Activated CD8-positive, alpha-beta memory T cell treated with anti-CD3 and anti-CD28 coated beads, Interleukin-2, amount 50 U/mL, for 4 hours (primary cell): ENCODE measurements at regions not wholly inside any gene's neighbourhood (a gene's known extent, or its start where the extent isn't known, plus 50 kb on each side); places are given as distances from the start of the nearest gene placed in this dataset.
"Not testable (repeated sequence)": the region's sequence is repeated elsewhere in the genome, so short reads cannot be mapped to it uniquely, and the experiment has no call there.

Source experiments
- DNase-seq: peaks from one replicate; pipeline ENCODE4 v3.0.0-alpha.2; 2020

DNA sequence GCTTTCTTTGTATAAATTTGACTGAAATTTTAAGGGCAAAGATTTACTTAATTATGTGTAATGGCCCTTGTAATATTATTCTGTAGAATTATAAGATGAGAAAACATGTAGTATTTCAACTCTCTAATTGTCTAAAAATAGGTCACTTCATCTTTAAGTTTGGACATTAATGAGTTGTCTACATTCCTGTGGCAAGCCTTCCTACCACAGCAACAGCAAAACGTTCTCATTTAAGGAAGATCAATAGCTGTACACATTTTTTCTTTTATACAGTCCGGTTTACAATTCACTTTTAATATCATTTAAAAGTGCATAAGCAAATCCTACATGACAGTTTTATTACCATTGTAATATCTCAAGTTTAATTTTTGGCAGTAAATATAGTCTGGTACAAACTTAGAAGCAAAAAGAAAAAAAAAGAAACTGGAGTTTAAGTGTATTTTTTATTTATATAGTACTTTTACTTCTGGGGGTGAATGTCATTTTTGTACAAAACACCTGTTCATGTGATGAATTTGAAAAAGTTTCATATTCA lies 501.8 kb downstream of the ZPLD1 start:
- no peak for DNase-seq

GRCh38 chr3:102941786-102942185 lies 507.0 kb downstream of the ZPLD1 start:
- no peak for DNase-seq

- DNase-seq: not testable (repeated sequence)
Observed at GRCh38 chr3:102946445-102946844, 511.6 kb downstream of the ZPLD1 start.

GRCh38 chr3:102972350-102972749 lies 537.5 kb downstream of the ZPLD1 start:
- no peak for DNase-seq

GRCh38 chr3:102974333-102974732 lies 539.5 kb downstream of the ZPLD1 start:
- DNase-seq: no peak

DNA sequence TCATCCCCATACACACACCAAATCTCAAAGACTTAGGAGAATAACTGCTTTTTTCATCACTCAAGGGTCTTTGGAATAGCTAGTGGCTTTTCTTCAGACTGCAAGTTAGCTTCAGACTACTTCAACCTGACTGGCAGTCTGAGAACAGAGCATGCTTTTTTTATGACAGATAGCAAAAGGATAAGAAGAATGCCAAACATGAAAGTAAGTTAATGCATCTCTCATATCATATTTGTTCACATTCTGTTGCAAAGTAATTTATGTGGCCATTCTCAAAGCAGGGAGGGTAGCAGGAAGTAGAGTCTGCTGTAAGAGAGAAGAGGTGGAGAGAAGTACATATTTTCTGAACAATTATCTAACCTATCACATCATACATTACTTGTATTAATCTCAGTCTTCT lies 544.4 kb downstream of the ZPLD1 start:
- no peak for DNase-seq

GRCh38 chr3:102979682-102980354 lies 545.0 kb downstream of the ZPLD1 start:
- DNase-seq: no peak

- no peak for DNase-seq
Observed at GRCh38 chr3:102980355-102980696, 545.5 kb downstream of the ZPLD1 start.

DNA sequence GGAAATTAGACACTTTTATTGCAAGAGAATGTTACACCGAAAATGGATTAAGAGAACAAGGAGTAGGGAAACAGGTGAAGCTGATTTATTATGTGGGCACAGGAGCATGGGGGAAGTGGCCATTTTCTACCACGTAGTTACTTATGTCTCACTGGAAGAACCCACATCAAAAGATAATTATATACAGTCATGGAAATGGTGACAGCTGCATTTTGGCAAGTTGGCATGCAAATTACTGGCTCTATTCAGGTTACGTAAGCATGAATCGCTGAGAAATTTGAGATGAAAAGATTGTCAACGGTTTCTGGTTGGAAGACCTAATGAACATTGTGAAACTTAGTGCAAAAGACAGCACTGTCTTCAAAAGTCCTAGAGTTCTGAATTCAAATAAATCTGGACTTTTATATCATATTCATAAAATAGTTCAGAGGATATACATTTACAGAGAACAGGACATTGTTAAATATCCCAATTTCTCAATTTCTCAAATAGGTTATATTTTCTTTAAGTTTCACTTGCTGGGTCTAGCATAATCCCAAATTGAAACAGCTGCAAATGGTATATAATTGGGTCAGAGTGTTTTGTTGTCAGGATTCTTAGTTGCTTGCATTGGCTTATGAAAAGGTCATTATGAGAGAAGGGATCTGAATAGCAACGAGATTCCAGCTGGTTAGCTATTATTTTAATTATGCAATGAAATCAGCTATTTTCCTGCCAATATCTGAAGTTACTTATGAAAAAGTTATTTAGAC lies 567.8 kb downstream of the ZPLD1 start:
- DNase-seq: no peak

- no peak for DNase-seq
Observed at GRCh38 chr3:103006526-103007183, 571.8 kb downstream of the ZPLD1 start.

GRCh38 chr3:103009609-103010008 lies 574.8 kb downstream of the ZPLD1 start:
- no peak for DNase-seq

GRCh38 chr3:103025880-103026279 lies 591.1 kb downstream of the ZPLD1 start:
- no peak for DNase-seq

DNA sequence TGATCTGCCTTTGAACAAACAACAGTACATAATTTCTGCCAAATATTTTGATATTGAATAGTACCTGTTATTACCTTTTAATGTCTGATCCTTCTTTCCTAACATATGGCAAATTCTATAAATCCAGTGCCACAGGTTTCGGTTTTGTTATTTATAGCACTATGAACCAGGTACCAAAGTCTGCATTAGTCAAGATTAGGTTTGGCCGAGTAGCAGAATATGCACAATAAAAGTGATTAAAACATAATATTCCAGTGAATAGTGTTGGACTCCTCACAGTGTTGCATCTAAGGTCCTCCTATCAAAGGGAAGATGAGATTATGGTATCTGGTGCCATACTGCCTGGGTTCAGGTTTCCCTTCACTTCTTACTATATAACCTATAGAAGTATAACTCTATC lies 599.0 kb downstream of the ZPLD1 start:
- DNase-seq: no peak

DNA sequence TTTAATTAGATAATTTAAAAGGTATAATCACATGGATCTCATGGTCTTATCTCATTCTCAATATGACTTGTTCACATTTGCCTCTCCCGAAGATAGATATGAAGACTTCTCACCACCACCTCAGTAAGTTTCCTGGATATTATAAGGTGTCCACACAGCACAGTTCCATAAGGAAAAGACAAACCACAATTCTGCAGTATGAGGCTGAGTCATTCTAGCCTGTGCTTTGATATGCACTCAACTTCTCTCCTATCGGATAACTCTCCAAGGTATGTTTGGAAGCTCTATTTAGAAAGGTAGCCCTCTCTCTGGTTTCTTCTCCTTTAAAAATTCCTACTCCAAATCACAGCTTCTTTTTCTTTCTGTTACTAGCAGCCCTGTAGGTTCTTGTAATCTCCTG lies 612.8 kb downstream of the ZPLD1 start:
- no peak for DNase-seq

DNA sequence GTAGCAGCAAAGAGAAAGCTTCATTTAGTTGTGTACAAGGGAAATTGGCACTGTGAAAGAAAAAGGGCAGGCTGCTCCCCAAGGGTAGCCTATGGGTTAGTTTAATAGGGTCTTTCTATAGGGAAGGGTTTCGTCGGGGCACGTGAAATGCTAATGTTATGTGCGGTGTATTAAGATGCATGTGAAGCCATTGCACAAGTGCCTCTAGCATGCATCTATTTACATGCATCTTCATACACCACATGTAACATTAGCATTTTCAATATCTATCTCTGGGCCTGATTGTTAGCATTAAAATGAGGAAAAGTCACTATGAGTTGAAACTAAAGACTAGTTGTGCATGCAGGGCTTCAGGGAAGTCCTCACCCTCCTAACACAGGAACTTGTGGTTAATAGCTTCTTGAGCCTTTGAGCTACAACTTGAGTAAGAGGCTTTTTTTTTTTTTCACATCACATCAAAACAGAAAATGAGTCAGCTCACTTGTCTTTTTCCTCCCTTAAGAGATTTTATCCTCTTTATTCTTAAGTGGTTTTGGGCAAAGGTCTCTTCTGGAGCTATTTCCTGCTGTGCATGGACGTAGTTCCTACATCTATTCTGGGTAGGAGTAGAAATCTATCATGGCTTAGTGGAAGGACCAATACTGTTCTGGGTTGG lies 613.4 kb downstream of the ZPLD1 start:
- DNase-seq: no peak

DNA sequence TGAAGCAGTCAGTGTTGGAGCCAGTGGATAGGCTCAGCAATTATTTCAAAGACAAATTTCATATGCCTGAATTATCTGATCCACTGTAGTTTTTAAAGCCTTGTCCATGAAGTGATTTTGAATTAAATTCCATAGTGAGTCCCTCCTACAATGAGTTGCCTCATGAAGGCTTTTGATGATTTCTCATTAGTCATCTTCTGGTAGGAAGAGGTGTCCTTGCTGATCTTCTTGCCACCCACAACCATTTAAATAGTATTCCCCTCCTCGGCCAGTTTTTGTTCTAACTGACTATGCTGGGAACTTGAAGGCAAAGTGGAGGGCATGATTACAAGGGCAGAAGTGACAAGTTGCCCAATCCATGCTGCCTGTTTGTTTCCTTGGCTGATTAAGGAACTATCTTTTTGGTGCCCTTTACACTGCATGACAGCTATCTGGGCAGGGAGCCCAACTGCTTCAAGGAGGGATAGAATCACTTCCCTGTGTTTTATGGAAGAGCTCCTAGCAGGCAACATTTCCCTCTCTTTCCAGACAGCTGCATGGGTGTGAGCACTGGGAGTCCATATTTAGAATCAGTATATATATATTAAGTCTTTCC lies 617.5 kb downstream of the ZPLD1 start:
- no peak for DNase-seq

DNA sequence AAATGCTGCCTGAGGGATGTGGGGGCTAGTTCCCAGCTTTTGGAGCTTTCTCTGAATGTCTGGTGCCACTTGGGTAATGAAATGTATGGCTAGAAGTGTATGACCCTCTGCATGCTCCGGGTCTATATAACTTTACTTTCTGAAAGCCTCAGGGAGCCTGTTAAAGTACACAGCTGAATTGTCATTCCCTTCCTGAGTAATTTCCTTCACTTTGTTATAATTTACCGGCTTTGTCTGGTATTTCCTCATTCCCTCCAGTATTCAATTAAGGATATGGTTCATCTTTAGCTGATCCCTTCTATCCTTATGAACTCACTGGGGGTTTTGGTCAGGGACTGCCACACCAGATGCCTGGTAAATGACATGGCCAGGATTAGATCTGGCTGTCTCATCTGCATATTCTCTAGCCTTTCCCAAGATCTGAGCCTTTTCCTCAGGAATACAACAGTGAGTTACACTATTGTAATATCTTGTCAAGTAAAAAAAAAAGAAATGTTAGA lies 620.3 kb downstream of the ZPLD1 start:
- DNase-seq: no peak

DNA sequence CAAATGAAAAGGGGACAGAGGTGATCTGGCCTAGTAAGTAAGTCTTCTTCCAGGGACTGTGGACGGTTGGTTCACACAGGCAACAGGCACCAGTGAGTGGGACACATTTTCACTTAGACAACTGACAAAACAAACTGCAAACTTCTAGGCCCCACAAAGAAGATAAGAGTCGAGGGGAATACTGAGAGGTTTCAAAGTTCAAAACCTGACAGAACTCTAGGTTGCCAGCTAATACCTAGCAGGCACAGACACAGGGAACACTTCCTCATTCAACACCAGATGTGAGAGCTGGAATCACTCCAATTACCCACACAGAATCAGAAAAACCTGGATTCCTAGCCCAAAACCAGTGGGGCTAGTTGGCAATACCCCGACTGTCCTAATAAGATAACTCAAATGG lies 621.7 kb downstream of the ZPLD1 start:
- DNase-seq: no peak

DNA sequence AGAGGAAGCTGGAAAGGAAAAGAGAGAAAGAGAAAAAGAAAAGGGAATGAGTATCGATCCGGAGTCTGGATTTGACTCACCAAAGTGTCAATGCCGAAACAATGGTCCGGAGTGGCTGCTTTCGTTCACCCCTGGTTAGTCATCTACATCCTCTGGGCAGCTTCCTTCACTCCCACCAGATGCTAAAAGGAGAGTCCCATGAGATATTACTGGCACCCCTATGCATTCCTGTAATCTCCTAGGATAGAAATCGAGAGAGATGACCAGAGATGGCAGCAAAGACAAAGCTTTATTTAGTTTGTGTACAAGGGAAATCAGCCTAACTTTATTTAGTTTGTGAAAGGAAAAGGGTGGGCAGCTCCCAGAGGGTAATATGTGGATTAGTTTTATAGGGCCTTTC lies 622.2 kb downstream of the ZPLD1 start:
- DNase-seq: no peak

DNA sequence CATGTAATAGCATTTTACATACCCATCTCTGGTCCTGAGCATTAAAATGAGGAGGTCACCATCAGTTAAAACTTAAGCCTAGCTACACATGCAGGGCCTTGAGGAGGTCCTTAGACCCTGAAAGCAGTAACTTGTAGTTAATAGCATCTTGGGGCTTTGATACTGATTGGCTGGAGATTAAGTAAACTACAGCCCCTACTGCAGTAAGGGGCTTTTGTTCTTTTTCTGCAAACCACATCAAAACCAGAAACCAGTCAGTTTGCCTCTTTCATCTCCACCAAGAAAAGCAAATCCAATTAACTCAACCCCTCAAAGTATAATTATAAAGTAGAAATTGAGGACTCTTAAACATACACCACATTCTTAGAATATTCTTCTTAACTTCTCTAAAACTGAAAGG lies 622.7 kb downstream of the ZPLD1 start:
- no peak for DNase-seq

- no peak for DNase-seq
Observed at GRCh38 chr3:103059432-103059831, 624.6 kb downstream of the ZPLD1 start.

DNA sequence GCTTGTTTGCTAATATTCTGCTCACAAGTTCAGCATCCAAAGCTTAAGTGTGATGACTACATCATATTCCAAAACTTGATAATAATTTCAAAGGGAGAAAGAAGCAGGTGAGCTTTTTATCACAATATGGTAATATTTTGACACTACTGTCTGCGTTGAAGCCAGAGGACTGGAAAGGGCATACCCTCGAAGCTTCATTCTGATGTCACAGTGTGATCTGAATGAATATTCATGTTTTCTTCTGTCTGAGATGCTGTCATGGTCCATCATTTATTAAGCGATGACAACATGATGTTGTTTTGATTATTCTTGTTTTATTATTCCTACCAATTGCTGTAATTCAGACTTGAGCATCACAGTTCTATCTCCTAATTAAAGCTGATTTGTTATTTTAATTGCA lies 625.4 kb downstream of the ZPLD1 start:
- DNase-seq: no peak

GRCh38 chr3:103067963-103068362 lies 633.1 kb downstream of the ZPLD1 start:
- DNase-seq: no peak
